ENCODE measurements at regions not wholly inside any gene's neighbourhood (a gene's known extent, or its start where the extent isn't known, plus 50 kb on each side); places are given as distances from the start of the nearest gene placed in this dataset.

GRCh38 chr14:55734731-55735130, 154.7 kb downstream of the KTN1 start:
- DNase-seq = no peak

- no peak for DNase-seq
Measured at GRCh38 chr14:55739967-55740648, 160.1 kb downstream of the KTN1 start.

DNA sequence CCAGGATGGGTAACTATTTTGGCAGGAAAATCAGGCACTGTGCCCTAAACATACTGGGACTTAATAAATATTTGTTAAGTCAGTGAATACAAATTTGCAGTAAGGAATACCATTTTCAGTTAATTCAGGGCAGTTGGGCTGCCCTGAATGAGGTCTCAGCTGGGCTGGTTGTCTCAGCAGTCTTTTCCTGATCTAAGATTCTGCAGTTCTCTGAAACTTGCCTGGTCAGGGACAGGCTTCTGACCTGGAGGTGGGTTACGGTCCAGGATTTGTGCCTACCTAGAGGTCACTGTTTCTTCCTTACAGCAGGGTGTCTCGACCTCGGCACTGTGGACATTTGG, 160.6 kb downstream of the KTN1 start:
- no peak for DNase-seq

- DNase-seq = no peak
Measured at GRCh38 chr14:55741240-55741639, 161.2 kb downstream of the KTN1 start.

DNA sequence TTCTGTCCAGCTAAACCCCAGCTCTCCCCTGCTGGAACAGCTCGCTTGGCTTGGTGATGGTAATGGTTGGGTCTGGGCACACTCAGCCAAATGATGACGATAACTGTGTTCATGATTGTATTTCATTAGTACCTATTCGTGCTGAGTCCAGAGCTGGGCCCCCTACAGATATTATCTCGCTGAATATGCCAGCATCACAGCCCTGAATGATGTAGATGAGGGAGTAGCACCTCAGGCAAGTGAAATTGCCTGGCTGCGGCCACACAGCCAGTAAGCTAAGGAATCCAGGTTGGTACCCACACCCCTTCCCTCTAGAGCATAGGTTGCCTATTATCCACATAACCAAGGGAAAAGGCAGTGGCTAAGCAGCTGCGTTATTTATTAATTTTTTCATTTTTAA, 163.5 kb downstream of the KTN1 start:
- DNase-seq = no peak

GRCh38 chr14:55744321-55744720, 164.3 kb downstream of the KTN1 start:
- DNase-seq = no peak

- no peak for DNase-seq
Measured at GRCh38 chr14:55745906-55746305, 165.9 kb downstream of the KTN1 start.

DNA sequence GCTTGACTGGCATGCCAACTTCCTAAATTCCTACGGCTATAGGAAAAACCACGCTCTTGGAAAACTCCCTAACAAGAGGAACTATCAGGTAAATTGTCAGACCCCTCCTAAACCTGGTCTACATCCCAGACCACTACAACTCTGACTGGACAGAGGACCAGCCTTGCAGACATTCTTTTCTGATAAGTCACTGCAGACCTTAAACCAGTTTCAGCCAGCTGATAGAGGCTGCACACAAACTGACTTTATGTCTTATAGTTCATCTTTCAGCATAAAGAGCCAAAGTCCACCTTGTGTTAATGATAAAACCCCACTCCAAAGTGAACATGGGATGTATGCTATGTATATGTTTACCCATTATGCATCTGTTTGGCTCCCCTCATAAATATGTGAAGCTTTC, 166.6 kb downstream of the KTN1 start:
- DNase-seq = no peak

DNA sequence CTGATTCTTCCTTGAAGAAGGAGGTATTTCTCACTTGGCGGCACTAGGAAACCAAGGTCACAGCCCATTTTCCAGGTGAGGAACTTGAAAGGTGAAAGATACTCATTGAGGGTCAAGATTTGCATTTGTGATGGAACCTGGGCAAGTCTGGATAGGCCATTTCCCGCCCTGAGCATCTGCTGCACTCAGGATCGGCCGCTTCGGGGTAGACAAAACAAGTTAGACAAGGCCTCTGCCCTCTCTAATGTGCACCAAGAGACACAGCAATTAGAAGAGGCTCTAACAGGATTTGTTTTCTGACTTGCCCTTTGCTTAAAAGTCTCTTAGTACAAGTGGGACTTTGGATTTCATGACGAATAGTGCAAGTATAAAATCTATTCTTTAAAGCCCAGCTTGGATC, 167.2 kb downstream of the KTN1 start:
- DNase-seq = no peak

DNA sequence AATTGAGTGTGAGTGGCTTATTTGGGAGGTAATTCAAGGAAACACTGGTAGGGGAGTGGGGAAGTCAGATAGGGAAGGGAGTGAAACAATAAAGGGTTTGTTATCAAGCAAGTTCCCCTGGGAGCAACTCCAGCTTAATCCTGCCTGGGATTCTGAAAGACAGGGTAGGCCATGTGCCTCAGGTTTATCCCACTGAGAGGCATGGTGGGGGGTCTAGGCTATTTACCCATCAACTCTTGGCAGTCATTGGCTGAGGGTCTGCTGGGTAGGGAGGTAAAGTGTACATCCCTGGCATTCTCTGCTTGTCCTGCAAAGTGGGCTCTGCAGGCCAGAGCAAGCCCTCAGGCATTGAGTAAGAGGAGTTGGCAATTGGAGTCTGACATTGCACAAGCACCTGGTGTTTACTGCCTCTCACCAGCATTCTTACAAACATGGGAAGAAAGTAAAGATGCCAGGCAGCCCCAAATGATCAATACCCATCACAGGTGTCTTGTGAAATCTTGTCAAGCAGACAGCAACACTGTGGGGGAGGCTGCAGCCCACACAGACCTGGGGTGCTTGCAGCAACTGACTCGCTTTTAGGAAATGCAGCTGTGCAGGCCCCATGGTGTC, 169.3 kb downstream of the KTN1 start:
- DNase-seq = no peak

DNA sequence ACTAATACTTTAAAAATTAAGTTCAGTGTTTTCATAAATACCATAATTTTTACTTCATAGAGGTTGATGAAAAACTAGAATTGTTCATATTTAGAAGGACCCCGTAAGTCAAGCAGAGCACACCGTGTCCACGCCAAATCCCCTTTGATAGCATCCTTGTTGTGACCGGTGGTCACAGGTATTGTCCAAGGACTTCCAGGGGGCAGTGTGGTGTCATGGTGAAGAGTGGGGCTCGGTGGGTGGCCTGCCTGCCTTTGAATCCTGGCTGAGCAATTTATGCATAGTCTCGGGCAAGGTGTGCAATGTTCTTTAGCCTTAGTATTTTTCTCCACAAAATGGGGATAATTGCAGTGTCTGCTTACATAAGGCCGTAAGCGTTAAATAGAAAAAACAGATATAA, 169.9 kb downstream of the KTN1 start:
- no peak for DNase-seq

GRCh38 chr14:55752580-55753390, 172.8 kb downstream of the KTN1 start:
- peak; percentile 20 for DNase-seq

GRCh38 chr14:55754471-55754870, 174.5 kb downstream of the KTN1 start:
- DNase-seq = no peak

DNA sequence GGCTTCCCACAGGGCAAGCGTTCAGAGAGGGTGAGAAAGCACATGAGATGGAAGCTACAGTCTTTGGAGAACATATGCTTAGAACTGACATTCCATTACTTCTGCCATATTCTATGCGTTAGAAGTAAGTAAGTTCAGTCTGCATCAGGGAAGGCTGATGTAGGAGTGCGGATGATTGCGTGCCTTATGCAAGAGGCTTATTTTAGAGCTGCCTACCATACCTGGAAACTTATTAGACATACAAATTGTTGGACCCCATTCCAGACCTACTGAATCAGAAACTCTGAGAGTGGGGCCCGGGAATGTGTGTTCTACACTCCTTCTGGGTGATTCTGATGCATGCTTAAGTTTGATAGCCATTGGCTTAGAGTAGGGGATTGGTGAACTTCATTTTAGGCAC, 174.9 kb downstream of the KTN1 start:
- no peak for DNase-seq

DNA sequence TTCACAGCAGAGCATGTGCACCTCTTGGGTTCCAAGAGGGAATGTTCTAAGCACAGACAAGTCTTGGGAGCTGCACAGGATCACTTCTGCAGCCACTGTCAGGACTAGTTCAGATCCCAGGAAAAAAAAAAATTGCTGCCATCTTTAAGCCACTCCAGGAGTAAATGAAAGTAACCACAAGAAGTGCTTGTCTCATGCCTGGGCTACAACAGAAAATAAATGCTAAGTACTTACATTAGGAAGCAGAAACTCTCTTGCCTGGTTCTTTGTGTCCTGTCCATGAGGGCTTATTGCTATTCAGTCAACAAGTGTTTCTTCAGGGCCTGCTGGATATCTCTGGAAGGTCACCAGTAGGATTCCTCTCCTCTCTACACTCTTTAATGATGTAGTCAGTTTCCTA, 176.1 kb downstream of the KTN1 start:
- DNase-seq = no peak

GRCh38 chr14:55756557-55756956, 176.6 kb downstream of the KTN1 start:
- no peak for DNase-seq

DNA sequence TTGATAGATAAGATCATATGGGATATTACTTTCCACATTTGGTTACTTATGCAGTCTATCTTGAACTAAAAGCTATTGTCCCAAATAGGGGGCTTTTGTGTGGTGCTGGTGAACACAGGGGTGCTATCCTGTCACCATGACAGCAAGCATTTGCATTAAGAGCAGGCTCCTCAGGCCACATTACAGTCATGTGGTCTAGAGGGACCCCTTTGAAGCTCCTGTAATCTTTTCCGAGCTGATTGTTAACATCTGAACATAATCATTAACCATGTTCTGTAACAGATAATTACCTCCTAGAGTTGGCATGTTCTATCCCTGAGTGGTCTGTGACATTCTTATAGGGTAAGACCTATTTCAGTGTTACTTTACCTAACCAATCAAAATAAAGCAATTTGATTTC, 178.8 kb downstream of the KTN1 start:
- DNase-seq = no peak

DNA sequence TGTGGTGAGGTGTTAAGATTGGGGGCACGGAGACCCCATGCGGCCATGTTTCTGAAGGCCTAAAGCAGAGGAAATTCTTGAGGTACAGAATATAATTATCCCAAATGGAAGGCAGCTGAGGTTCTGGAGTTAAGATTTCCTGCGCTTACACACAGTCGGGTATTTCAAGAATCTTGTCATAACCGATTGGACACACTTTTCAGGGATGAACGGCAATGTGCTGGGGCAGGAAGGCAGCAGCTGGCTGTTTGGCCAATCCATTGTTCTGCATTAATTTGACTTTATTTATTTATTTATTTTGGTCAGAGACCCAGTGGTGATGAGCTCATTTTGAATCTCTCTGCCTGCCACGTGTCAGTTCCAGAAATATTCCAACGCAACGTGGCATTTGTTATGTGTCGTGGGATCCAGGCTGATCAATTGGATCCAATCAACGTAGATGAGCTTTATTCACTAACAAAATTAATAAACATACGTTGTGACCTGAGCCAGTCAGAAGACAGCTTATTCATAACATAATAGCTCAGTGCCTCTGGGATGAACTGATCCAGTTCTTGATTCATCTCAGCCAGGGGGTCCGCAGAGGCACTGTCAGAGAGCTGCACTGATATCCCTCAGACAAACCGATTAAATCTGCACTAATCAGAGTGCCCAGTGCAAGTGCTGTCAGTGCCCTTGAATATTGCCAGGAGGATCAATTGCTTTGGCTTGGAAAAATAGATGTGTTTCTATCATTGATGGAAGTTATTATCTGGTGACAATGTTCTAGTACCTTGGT, 181.0 kb downstream of the KTN1 start:
- no peak for DNase-seq

DNA sequence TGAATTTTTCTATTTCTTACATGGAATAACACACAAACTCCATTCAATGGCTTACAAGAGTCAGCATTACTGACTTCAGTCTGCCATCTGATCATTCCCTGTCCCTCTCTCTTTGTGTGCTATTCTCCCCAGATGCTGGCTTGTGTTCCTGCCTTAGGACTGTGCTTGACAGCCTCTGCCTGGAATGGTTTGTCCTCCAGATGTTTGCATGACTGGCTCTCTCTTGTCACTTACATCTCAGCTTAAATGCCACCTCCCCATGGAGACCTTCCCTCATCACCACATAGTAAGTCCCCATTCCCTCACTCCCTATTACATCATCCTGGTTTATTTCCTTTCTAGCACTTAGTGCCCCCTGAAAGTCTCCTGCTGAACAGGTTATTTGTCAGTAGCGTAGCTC, 181.6 kb downstream of the KTN1 start:
- DNase-seq = no peak

DNA sequence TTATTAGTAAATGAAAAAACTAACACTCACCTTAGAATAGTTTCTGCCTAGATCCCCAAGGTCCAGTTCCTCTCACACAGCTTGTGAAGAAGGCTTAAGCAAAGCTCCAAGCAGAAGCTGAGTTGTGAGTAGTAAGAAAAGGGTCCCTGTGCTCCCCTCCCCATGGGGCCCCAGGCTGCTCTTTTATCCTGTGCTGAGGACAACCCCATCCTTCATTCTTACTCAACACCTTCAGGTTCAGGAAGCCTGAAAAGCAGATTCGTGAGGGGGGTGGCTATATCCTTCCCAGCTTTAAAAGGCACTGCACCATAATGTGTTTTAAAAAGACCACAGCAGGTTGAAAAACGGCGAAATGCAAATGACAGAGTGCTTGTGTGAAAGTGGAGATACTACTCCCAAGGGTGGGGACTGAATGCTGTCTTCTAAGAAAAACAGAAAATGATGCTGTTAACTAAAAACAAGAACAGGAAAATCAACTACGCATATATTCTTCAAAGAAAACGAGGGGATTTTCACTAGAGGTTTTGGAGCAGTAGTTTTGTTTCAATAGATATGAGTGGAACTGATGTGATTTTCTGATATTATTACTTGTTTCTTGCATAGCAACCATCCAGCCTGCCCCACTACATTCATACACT, 182.7 kb downstream of the KTN1 start:
- no peak for DNase-seq

DNA sequence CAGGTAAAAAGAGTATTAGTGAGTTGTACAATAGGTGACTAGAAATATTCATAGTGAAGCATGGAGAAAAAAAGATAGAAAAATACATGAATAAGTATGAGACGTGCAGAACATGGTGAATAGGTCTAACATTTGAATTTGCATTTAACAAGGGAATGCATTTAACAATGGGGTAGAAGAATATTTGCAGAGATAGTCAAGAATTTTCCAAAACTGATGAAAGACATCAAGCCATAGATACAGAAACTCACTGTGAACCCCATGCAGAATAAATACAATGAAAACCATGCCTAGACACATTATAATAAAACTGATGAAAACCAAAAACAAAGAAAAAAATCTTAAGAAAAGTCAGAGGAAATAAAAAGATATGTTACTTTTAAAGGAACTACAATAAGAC, 184.8 kb downstream of the KTN1 start:
- DNase-seq = no peak

- no peak for DNase-seq
Measured at GRCh38 chr14:55766071-55766470, 186.1 kb downstream of the KTN1 start.

- no peak for DNase-seq
Measured at GRCh38 chr14:55767286-55767685, 187.3 kb downstream of the KTN1 start.
